NAMALWA (cell line): ENCODE measurements at regions not wholly inside any gene's neighbourhood (a gene's known extent, or its start where the extent isn't known, plus 50 kb on each side); places are given as distances from the start of the nearest gene placed in this dataset.

Experiments
- DNase-seq: peaks from one replicate; pipeline ENCODE4 v3.0.0-alpha.2; 2015; ENCODE audit warnings: low spot score

GRCh38 chr3:88209356-88209755 lies 59.6 kb downstream of the C3orf38 start:
- no peak for DNase-seq

DNA sequence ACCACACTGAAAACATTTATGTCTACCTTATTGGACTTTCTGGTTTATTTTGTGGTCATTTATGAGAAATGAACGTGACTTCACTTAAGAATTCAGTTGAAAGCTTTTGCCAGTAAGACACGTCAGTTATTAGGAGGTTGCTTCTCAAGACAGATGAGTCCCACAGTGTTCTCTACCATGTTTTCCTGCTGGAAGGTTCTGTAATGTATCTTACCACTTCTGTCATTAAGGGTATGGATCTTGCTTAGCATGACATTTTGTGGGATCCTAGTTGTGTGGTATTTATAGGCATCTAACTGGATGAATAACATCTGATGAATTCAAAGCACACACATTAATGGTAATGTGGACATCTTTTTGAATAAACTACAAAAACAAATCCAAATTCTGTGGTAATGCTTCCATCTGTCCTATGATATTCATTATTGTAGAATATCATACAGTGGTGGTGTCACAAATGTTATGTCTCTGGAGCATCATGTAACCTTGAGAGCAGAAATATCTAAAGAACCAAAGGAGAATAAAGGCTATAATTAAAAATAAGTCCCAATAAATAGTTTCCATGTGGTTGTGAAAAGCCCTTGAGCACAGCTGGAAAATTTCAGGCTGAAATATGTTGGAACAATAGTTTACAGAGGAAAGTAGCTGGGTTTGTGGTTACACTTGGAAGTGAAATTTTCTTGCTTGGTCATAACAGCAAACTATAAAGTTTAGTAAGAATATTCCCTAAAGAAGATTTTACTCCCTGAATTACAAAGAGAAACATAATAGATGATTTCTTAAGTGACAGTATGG lies 61.5 kb downstream of the C3orf38 start:
- DNase-seq, result no peak

DNA sequence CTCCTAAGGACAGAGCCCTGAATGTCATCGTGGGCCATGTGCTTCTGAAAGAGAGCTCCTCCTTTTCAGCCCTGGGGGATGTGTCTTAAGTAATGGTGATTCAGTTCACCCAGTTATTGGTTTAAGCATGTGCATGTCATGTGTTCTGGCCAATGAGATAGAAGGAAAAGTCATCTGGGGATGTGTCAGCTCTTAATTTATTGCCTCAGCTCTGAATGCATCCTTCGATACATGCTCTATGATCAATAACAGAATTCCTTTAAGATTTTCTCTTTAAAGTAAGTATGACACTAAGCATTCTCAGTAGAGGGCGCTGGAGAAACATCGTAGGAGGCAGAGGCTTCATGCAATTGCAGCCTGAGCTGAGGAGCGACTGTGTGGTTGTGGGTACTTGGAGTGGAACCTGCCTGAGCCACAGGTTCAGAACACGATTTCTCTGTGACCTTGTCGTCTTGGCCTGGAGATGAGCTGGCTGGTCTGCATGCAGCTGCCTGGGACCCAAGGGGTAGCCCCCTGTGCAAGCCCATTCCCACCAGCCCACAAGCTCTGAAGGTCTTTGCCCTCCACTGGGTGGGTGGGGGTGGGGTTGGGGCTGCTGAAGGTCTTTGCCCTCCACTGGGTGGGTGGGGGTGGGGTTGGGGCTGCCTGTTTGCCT lies 69.5 kb downstream of the C3orf38 start:
- peak; percentile 61 for DNase-seq

- DNase-seq, result no peak
Observed at GRCh38 chr3:88220126-88220525, 70.4 kb downstream of the C3orf38 start.

DNA sequence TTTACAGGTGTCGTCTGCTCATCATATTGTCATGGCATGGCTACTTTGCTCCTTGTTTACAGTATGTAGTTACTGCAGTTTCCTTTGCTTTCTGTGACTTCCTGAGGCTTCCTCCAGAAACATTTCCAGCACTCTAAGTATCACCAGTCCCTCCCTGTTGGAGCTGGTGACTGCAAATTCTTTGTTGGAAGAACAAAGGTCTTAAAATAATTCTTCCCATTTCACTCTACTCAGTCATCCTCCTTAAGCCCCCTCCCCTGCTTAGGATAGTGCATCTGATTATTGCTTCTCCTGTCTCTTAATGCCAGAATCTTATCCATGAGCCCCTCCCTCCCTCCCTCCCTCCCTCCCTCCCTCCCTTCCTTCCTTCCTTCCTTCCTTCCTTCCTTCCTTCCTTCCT lies 72.0 kb downstream of the C3orf38 start:
- no peak for DNase-seq

DNA sequence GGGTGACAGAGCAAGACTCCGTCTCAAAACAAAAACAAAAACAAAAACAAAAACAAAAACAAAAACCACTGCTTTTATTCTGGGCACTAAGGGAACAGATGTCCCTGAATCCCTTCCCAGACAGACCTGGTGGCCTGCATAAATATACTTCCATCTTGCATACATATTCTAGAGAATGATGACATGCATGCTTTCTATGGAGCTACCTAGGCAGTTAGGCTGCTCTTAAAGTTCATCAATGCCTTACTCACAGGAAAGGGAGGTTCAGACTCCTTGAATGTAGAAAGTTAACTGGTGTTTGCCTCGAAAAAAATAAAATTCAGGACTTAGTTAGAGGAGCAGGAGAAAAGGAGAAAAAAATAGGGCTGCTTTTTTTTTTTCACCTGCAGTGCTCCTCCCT lies 72.6 kb downstream of the C3orf38 start:
- DNase-seq, result no peak

GRCh38 chr3:88225326-88226008 lies 75.7 kb downstream of the C3orf38 start:
- DNase-seq, result no peak

DNA sequence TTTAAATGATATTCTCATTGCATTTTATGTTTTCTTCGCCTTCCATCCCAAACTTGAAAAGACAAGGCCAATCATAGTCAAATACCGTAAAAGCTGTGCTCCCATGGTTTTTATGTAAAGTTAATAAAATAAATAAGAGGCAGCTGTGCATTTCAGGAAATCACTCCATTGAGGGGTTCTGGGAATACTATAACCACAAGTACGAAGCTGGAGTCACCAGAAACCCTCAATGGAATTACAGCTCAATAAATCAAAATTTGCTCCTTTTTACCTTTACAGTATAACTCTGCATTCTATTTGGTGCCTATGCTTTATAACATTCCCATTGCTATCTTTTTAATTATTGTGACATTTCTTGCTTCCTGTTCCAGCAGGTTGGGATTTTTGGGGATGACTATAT lies 77.2 kb downstream of the C3orf38 start:
- no peak for DNase-seq

DNA sequence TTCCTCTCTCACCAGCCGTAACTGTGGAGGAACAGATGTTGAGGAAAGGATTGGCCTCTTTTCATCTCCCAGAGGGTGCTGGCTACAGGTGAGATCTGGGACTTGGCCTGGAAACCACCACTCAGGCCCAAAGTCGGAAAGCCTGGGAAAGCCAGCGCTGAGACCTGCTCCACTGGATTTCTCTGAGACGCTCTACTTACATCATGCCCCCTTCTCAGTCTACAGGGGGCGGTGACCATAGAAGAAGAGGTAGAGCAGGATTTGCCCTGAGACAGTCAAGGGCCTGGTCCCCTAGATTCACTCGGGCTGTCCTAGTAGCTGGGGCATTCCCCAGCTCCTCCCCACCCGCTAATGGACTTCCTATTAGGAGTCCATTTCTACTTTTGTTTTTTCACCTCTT lies 80.9 kb downstream of the C3orf38 start:
- no peak for DNase-seq

DNA sequence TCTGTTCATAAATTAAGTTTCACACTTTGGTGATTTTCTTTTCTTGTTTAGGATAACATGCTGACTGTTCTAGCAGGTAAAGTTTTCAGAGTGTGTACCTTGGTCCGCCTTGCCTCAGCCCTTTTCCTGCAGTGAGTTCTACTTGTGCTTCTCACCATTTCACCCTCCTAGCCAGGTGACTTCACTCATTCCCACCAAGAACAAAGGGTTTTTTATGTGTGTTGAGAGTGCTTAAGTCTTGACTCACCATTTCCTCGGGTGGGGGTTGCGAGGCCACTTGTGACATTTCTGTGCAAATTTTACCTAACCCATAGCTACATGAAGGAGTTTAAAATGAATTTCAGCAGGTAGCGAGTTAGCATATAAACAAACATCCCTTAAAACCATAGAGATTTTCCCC lies 81.4 kb downstream of the C3orf38 start:
- no peak for DNase-seq

- no peak for DNase-seq
Observed at GRCh38 chr3:88231632-88232031, 81.9 kb downstream of the C3orf38 start.

- DNase-seq, result no peak
Observed at GRCh38 chr3:88235102-88235501, 85.3 kb downstream of the C3orf38 start.

GRCh38 chr3:88239870-88240269 lies 90.1 kb downstream of the C3orf38 start:
- DNase-seq, result no peak

- DNase-seq, result no peak
Observed at GRCh38 chr3:88248658-88249057, 98.9 kb downstream of the C3orf38 start.

GRCh38 chr3:88259045-88259444 lies 109.3 kb downstream of the C3orf38 start:
- no peak for DNase-seq

DNA sequence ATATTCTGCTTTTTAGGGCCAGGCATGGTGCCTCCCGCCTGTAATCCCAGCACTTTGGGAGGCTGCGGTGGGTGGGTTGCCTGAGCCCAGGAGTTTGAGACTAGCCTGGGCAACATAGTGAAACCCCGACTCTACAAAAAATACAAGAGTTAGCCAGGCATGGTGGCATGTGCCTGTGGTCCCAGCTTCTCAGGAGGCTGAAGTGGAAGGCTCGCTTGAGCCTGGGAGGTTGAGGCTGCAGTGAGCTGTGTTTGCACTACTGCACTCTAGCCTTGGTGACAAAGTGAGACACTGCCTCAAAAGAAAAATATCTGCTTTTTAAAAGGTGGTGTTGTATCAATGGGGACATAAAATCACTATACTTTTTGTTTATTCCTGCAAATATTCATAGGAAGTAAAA lies 112.8 kb downstream of the C3orf38 start:
- DNase-seq, result no peak

GRCh38 chr3:88263417-88264100 lies 113.8 kb downstream of the C3orf38 start:
- DNase-seq, result no peak

- DNase-seq, result no peak
Observed at GRCh38 chr3:88267441-88267840, 117.7 kb downstream of the C3orf38 start.

GRCh38 chr3:88267847-88268246 lies 118.1 kb downstream of the C3orf38 start:
- DNase-seq, result no peak

DNA sequence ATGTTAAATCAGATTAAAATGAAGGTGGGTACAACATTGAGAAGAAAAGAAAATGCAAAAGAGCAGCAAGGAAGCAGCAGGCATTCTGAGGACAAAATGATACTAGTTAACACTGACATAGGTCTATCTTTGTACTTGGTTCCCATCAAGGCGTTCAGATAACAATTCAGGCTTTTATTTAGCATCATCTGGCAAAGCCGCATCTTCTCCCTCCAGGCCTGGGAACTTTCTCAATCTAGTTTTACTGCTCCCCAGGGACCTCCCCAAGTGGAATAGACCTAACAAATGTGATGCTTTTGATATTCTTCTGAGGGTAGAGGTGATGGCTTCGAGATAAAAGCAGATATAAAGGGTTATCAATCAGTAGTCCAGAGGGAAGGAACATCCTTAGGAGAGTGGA lies 130.6 kb downstream of the C3orf38 start:
- no peak for DNase-seq

- DNase-seq, result no peak
Observed at GRCh38 chr3:88282528-88283241, 132.9 kb downstream of the C3orf38 start.

DNA sequence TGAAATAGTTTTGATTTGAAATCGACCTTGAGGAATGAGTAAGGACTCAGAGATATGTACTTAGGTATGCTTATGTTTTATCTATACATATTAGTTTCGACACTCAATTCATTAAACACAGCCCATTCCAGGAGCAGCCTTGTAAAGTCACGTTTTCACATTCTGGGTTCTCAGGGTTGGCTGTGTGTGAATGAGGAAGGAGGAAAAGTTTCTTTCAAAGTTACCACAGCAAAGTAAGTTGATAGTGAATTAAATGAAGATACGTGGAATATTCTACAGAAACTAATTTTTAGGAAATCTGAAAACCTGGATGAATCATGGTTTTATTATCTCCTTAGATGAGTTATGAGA lies 133.5 kb downstream of the C3orf38 start:
- no peak for DNase-seq
